SK-N-SH treated with all-trans-retinoic acid at 6 μM for 48 hours (cell line): ENCODE measurements at regions not wholly inside any gene's neighbourhood (a gene's known extent, or its start where the extent isn't known, plus 50 kb on each side); places are given as distances from the start of the nearest gene placed in this dataset.
"Not testable (repeated sequence)": the region's sequence is repeated elsewhere in the genome, so short reads cannot be mapped to it uniquely, and the experiment has no call there.

Experiments used
- ATAC-seq: fragments of 200-7000 bp; cut with Tn5 transposase; 3 replicates; pipeline ENCODE4 v1.9.1; 2020; ENCODE audit warnings: mild to moderate bottlenecking, moderate library complexity
- ARNTL ChIP-seq: fragments of 450-650 bp; formaldehyde crosslinking; IDR thresholded peaks from 2 replicates; pipeline ENCODE4 v1.5.0; 2020; ENCODE audit warnings: low read depth, mild to moderate bottlenecking, moderate library complexity, borderline replicate concordance
- BACH2 ChIP-seq: fragments of 250-450 bp; sonication (Bioruptor Pico); IDR thresholded peaks from 2 replicates; pipeline ENCODE4 v1.9.0; 2021; ENCODE audit warnings: mild to moderate bottlenecking, borderline replicate concordance
- CSDC2 ChIP-seq: fragments of 250-450 bp; sonication (Bioruptor Pico); IDR thresholded peaks from 2 replicates; pipeline ENCODE4 v1.5.0; 2020; ENCODE audit warnings: mild to moderate bottlenecking, moderate library complexity
- ESRRG ChIP-seq: fragments of 250-450 bp; sonication (Bioruptor Pico); IDR thresholded peaks from 2 replicates; pipeline ENCODE4 v1.6.1; 2021; ENCODE audit warnings: mild to moderate bottlenecking
- GLIS3 ChIP-seq: fragments of 250-450 bp; sonication (Bioruptor Pico); IDR thresholded peaks from 2 replicates; pipeline ENCODE4 v1.5.0; 2020; ENCODE audit warnings: mild to moderate bottlenecking, moderate library complexity
- ISL1 ChIP-seq: fragments of 250-450 bp; sonication (Bioruptor Pico); IDR thresholded peaks from 2 replicates; pipeline ENCODE4 v2.1.2; 2022; ENCODE audit warnings: mild to moderate bottlenecking, moderate library complexity
- OSR1 ChIP-seq: fragments of 250-450 bp; sonication (Bioruptor Pico); IDR thresholded peaks from 2 replicates; pipeline ENCODE4 v1.8.0; 2022; ENCODE audit warnings: moderate library complexity, mild to moderate bottlenecking, inconsistent platforms
- PPARA ChIP-seq: fragments of 250-450 bp; sonication (Bioruptor Pico); IDR thresholded peaks from 2 replicates; pipeline ENCODE4 v1.5.0; 2020; ENCODE audit warnings: mild to moderate bottlenecking, borderline replicate concordance
- RARB ChIP-seq: fragments of 250-450 bp; sonication (Bioruptor Pico); IDR thresholded peaks from 2 replicates; pipeline ENCODE4 v1.8.0; 2021; ENCODE audit warnings: mild to moderate bottlenecking, moderate library complexity
- SNAI2 ChIP-seq: fragments of 250-450 bp; sonication (Bioruptor Pico); IDR thresholded peaks from 2 replicates; pipeline ENCODE4 v1.5.0; 2020; ENCODE audit warnings: mild to moderate bottlenecking, moderate library complexity
- TCF4 ChIP-seq: fragments of 250-450 bp; sonication (Bioruptor Pico); IDR thresholded peaks from 2 replicates; pipeline ENCODE4 v1.8.0; 2021; ENCODE audit warnings: mild to moderate bottlenecking, moderate library complexity, borderline replicate concordance
- TOX ChIP-seq: fragments of 250-450 bp; sonication (Bioruptor Pico); IDR thresholded peaks from 2 replicates; pipeline ENCODE4 v1.8.0; 2021; ENCODE audit warnings: mild to moderate bottlenecking, moderate library complexity, borderline replicate concordance
- ZC3H10 ChIP-seq: fragments of 250-450 bp; sonication (Bioruptor Pico); IDR thresholded peaks from 2 replicates; pipeline ENCODE4 v1.5.1; 2021; ENCODE audit warnings: mild to moderate bottlenecking, moderate library complexity
- ZFP3 ChIP-seq: fragments of 250-450 bp; sonication (Bioruptor Pico); IDR thresholded peaks from 2 replicates; pipeline ENCODE4 v1.5.0; 2020; ENCODE audit warnings: mild to moderate bottlenecking, moderate library complexity
- ZFP30 ChIP-seq: fragments of 450-650 bp; formaldehyde crosslinking; IDR thresholded peaks from 2 replicates; pipeline ENCODE4 v1.5.0; 2022; ENCODE audit warnings: mild to moderate bottlenecking, moderate library complexity
- ZNF565 ChIP-seq: fragments of 450-650 bp; formaldehyde crosslinking; conservative IDR thresholded peaks from 2 replicates; pipeline ENCODE4 v1.5.0; 2020; ENCODE audit warnings: low read depth, mild to moderate bottlenecking, moderate library complexity
- ZNF8 ChIP-seq: fragments of 450-650 bp; formaldehyde crosslinking; IDR thresholded peaks from 2 replicates; pipeline ENCODE4 v1.5.0; 2020; ENCODE audit warnings: mild to moderate bottlenecking, moderate library complexity
- TF ChIP-seq, protein P1 (sequence below): fragments of 250-450 bp; sonication (Bioruptor Pico); IDR thresholded peaks from 2 replicates; pipeline ENCODE4 v1.8.0; 2021; ENCODE audit warnings: low read depth, mild to moderate bottlenecking, moderate library complexity, borderline replicate concordance
- TF ChIP-seq, protein P2 (sequence below): fragments of 250-450 bp; sonication (Bioruptor Pico); IDR thresholded peaks from 2 replicates; pipeline ENCODE4 v1.5.1; 2021; ENCODE audit warnings: mild to moderate bottlenecking, moderate library complexity
- TF ChIP-seq, protein P3 (sequence below): fragments of 250-450 bp; sonication (Bioruptor Pico); IDR thresholded peaks from 2 replicates; pipeline ENCODE4 v1.5.0; 2020; ENCODE audit warnings: mild to moderate bottlenecking, moderate library complexity
- TF ChIP-seq, protein P4 (sequence below): fragments of 250-450 bp; sonication (Bioruptor Pico); IDR thresholded peaks from 2 replicates; pipeline ENCODE4 v1.5.1; 2020; ENCODE audit warnings: low read depth, mild to moderate bottlenecking, moderate library complexity
- TF ChIP-seq, protein P5 (sequence below): fragments of 250-450 bp; sonication (Bioruptor Pico); IDR thresholded peaks from 2 replicates; pipeline ENCODE4 v1.8.0; 2020; ENCODE audit warnings: mild to moderate bottlenecking, moderate library complexity, borderline replicate concordance

DNA sequence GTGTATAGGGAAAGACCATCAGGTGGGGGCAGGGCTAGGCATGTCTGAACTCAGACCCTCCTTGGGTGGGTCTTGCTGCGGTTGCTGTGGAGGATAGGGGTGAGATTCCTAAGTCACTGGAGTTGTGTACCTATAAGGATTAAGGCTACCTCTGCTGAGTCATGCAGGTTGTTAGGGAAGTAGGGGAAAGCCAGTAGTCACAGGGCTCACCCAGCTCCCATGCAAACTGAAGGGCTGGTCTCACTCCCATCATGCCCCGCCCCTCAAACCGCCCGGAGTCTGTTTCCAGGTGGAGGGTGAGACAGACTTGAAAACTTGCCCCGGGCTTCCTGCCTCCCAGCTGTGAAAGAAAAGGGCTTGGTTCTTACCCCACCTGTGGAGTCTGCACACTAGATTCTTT, 161.8 kb downstream of the CAVIN4 start:
- TF ChIP-seq BACH2 (CRISPR knock-in tag) (no peak), ZFP30 (CRISPR knock-in tag) (no peak), TOX (CRISPR knock-in tag) (no peak), RARB (CRISPR knock-in tag) (no peak)
- TF ChIP-seq, all 23 proteins: peak for 0
- no peak for ATAC-seq

DNA sequence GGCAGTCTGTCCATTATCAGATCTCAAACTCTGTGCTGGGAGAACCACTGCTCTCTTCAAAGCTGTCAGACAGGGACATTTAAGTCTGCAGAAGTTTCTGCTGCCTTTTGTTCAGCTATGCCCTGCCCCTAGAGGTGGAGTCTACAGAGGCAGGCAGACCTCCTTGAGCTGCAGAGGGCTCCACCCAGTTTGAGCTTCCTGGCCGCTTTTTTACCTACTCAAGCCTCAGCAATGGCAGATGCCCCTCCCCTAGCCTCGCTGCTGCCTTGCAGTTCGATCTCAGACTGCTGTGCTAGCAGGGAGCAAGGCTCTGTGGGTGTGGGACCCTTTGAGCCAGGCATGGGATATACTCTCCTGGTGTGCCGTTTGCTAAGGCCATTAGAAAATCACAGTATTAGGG, 171.1 kb downstream of the CAVIN4 start:
- ATAC-seq: not testable (repeated sequence)

DNA sequence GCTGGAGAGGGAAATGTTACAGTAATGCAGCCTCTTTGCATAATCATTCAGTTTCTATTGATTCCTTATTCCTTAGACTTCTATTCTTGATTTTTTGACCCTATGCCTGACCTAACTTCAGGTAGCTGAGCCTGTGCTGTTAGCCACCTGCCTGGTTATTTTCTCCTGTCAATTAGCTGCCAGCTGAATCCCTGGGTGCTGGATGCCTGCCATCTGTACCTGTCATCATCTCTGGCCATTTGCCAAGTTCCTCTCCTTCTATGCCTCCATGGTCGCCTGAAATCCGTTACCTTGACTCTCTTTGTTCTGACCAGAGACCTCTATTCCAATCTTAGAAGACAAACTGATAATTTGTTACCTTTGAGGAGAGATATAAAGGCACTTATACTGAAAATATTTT, 178.3 kb downstream of the CAVIN4 start:
- ATAC-seq: no peak
- TF ChIP-seq RARB (CRISPR knock-in tag): no peak
- TF ChIP-seq TOX (CRISPR knock-in tag): no peak
- TF ChIP-seq ARNTL (CRISPR knock-in tag): no peak
- TF ChIP-seq, protein P1, sequence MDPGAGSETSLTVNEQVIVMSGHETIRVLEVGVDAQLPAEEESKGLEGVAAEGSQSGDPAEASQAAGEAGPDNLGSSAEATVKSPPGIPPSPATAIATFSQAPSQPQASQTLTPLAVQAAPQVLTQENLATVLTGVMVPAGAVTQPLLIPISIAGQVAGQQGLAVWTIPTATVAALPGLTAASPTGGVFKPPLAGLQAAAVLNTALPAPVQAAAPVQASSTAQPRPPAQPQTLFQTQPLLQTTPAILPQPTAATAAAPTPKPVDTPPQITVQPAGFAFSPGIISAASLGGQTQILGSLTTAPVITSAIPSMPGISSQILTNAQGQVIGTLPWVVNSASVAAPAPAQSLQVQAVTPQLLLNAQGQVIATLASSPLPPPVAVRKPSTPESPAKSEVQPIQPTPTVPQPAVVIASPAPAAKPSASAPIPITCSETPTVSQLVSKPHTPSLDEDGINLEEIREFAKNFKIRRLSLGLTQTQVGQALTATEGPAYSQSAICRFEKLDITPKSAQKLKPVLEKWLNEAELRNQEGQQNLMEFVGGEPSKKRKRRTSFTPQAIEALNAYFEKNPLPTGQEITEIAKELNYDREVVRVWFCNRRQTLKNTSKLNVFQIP: no peak
- TF ChIP-seq ISL1 (CRISPR knock-in tag): no peak
- no peak for TF ChIP-seq ESRRG
- no peak for TF ChIP-seq OSR1 (CRISPR knock-in tag)
- no peak for TF ChIP-seq ZFP3
- TF ChIP-seq ZNF565: no peak
- TF ChIP-seq SNAI2 (CRISPR knock-in tag): no peak
- TF ChIP-seq, protein P2, sequence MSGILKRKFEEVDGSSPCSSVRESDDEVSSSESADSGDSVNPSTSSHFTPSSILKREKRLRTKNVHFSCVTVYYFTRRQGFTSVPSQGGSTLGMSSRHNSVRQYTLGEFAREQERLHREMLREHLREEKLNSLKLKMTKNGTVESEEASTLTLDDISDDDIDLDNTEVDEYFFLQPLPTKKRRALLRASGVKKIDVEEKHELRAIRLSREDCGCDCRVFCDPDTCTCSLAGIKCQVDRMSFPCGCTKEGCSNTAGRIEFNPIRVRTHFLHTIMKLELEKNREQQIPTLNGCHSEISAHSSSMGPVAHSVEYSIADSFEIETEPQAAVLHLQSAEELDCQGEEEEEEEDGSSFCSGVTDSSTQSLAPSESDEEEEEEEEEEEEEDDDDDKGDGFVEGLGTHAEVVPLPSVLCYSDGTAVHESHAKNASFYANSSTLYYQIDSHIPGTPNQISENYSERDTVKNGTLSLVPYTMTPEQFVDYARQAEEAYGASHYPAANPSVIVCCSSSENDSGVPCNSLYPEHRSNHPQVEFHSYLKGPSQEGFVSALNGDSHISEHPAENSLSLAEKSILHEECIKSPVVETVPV: no peak
- no peak for TF ChIP-seq CSDC2 (CRISPR knock-in tag)
- TF ChIP-seq, protein P3, sequence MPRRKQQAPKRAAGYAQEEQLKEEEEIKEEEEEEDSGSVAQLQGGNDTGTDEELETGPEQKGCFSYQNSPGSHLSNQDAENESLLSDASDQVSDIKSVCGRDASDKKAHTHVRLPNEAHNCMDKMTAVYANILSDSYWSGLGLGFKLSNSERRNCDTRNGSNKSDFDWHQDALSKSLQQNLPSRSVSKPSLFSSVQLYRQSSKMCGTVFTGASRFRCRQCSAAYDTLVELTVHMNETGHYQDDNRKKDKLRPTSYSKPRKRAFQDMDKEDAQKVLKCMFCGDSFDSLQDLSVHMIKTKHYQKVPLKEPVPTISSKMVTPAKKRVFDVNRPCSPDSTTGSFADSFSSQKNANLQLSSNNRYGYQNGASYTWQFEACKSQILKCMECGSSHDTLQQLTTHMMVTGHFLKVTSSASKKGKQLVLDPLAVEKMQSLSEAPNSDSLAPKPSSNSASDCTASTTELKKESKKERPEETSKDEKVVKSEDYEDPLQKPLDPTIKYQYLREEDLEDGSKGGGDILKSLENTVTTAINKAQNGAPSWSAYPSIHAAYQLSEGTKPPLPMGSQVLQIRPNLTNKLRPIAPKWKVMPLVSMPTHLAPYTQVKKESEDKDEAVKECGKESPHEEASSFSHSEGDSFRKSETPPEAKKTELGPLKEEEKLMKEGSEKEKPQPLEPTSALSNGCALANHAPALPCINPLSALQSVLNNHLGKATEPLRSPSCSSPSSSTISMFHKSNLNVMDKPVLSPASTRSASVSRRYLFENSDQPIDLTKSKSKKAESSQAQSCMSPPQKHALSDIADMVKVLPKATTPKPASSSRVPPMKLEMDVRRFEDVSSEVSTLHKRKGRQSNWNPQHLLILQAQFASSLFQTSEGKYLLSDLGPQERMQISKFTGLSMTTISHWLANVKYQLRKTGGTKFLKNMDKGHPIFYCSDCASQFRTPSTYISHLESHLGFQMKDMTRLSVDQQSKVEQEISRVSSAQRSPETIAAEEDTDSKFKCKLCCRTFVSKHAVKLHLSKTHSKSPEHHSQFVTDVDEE (CRISPR knock-in tag): no peak
- TF ChIP-seq PPARA (CRISPR knock-in tag): no peak
- TF ChIP-seq GLIS3 (CRISPR knock-in tag): no peak

DNA sequence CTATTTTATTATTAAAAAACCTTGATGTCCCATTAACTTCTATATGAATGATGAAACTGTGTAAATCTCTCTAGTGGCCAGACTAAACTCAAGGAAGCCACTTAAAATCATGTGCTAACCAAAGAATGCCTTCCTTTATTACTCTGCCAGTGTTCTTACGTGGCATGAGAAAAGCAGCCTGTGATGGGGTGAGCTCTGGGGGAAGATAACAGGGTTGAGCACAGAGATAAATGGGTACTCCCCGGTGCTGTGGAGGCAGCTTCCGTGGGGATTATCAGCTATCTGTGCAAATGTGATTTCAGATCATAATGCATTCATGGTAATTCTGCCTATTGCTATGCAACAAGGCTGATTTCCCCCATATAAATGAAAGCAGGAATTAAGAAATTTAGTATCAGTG, 181.3 kb downstream of the CAVIN4 start:
- ATAC-seq: no peak
- TF ChIP-seq ZFP3 (no peak), ISL1 (CRISPR knock-in tag) (no peak), RARB (CRISPR knock-in tag) (no peak), ZC3H10 (CRISPR knock-in tag) (no peak), TCF4 (CRISPR knock-in tag) (no peak), ZFP30 (CRISPR knock-in tag) (no peak), ZNF8 (CRISPR knock-in tag) (no peak), GLIS3 (CRISPR knock-in tag) (no peak), BACH2 (CRISPR knock-in tag) (no peak), TOX (CRISPR knock-in tag) (no peak)
- TF ChIP-seq, protein P3 (CRISPR knock-in tag): no peak
- TF ChIP-seq, protein P4, sequence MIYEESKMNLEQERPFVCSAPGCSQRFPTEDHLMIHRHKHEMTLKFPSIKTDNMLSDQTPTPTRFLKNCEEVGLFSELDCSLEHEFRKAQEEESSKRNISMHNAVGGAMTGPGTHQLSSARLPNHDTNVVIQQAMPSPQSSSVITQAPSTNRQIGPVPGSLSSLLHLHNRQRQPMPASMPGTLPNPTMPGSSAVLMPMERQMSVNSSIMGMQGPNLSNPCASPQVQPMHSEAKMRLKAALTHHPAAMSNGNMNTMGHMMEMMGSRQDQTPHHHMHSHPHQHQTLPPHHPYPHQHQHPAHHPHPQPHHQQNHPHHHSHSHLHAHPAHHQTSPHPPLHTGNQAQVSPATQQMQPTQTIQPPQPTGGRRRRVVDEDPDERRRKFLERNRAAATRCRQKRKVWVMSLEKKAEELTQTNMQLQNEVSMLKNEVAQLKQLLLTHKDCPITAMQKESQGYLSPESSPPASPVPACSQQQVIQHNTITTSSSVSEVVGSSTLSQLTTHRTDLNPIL (CRISPR knock-in tag): no peak
- TF ChIP-seq, protein P5, sequence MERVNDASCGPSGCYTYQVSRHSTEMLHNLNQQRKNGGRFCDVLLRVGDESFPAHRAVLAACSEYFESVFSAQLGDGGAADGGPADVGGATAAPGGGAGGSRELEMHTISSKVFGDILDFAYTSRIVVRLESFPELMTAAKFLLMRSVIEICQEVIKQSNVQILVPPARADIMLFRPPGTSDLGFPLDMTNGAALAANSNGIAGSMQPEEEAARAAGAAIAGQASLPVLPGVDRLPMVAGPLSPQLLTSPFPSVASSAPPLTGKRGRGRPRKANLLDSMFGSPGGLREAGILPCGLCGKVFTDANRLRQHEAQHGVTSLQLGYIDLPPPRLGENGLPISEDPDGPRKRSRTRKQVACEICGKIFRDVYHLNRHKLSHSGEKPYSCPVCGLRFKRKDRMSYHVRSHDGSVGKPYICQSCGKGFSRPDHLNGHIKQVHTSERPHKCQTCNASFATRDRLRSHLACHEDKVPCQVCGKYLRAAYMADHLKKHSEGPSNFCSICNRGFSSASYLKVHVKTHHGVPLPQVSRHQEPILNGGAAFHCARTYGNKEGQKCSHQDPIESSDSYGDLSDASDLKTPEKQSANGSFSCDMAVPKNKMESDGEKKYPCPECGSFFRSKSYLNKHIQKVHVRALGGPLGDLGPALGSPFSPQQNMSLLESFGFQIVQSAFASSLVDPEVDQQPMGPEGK: no peak
- TF ChIP-seq, protein P1: no peak
